H1 (cell line): ENCODE measurements at regions not wholly inside any gene's neighbourhood (a gene's known extent, or its start where the extent isn't known, plus 50 kb on each side); places are given as distances from the start of the nearest gene placed in this dataset.

ENCODE experiments used
- CTCF ChIA-PET: fragments of 300-600 bp; sonication (Branson Sonifier 250); formaldehyde crosslinking; loops from one replicate; lab custom pipeline; 2021; ENCODE audit not compliant: partially characterized antibody; lab: Charles Lee
- POLR2A ChIA-PET: fragments of 300-600 bp; sonication (Branson Sonifier 250); formaldehyde crosslinking; loops from one replicate; lab custom pipeline; 2021; ENCODE audit warnings: inconsistent platforms; ENCODE audit not compliant: partially characterized antibody; lab: Charles Lee
- DNase-seq, 2 experiments: peaks; one replicate each; pipeline versions ENCODE4 v3.0.0 to v3.0.0-alpha.2; 2010 to 2022; ENCODE audit warnings: low spot score in 2 of 2, low read depth in 1 of 2, mixed read lengths in 1 of 2
- FAIRE-seq: peaks from 2 replicates; lab custom pipeline; 2011; peaks lifted over from hg19 to GRCh38; lab: Jason Lieb, UNC
- H2AFZ ChIP-seq: 2 replicates; pipeline ENCODE4 v1.8.1; 2012; ENCODE audit warnings: low read length, inconsistent platforms
- H2AK5ac ChIP-seq: 2 replicates; pipeline ENCODE4 v1.6.1; 2013; ENCODE audit warnings: low read depth, low read length
- H2BK120ac ChIP-seq: replicated peaks from 2 replicates; pipeline ENCODE3; 2013; ENCODE audit warnings: low read depth, low read length, inconsistent platforms
- H2BK12ac ChIP-seq: 2 replicates; pipeline ENCODE4 v1.6.1; 2013; ENCODE audit warnings: low read depth, low read length
- H2BK15ac ChIP-seq: 2 replicates; pipeline ENCODE4 v1.6.1; 2013; ENCODE audit warnings: low read length
- H2BK20ac ChIP-seq: 2 replicates; pipeline ENCODE4 v1.6.1; 2013; ENCODE audit warnings: low read length
- H2BK5ac ChIP-seq: 2 replicates; pipeline ENCODE4 v1.6.1; 2013; ENCODE audit warnings: low read depth, low read length
- H3K14ac ChIP-seq: 2 replicates; pipeline ENCODE4 v1.6.1; 2013; ENCODE audit warnings: inconsistent platforms; ENCODE audit not compliant: insufficient read length
- H3K18ac ChIP-seq: 2 replicates; pipeline ENCODE4 v1.6.1; 2013; ENCODE audit warnings: low read length; ENCODE audit errors: extremely low read depth
- H3K23ac ChIP-seq: 2 replicates; pipeline ENCODE4 v1.6.1; 2013; ENCODE audit warnings: inconsistent platforms; ENCODE audit not compliant: insufficient read length
- H3K23me2 ChIP-seq: 2 replicates; pipeline ENCODE4 v1.6.1; 2013; ENCODE audit warnings: low read depth, low read length
- H3K27ac ChIP-seq: 2 replicates; pipeline ENCODE4 v1.6.1; 2011; ENCODE audit warnings: low read depth, low read length, inconsistent platforms
- H3K27me3 ChIP-seq, 4 experiments: replicated peaks in 1 of 4; 1 replicate in 1 of 4; 2 replicates in 3 of 4; pipeline versions ENCODE4 v1.6.1 to v1.8.1; 2011 to 2013; ENCODE audit warnings: low read length in 3 of 4, mild to moderate bottlenecking in 3 of 4, inconsistent platforms in 2 of 4, mixed read lengths in 2 of 4, moderate library complexity in 1 of 4; ENCODE audit not compliant: control insufficient read depth in 3 of 4, insufficient read depth in 3 of 4; ENCODE audit errors: extremely low read depth in 1 of 4
- H3K36me3 ChIP-seq, 4 experiments: 2 replicates each; pipeline versions ENCODE4 v1.6.1 to v1.8.1; 2011 to 2013; ENCODE audit warnings: mild to moderate bottlenecking in 4 of 4, low read length in 3 of 4, moderate library complexity in 2 of 4, control low read depth in 1 of 4, inconsistent platforms in 1 of 4; ENCODE audit not compliant: insufficient read depth in 4 of 4, control insufficient read depth in 2 of 4
- H3K4ac ChIP-seq: replicated peaks from 2 replicates; pipeline ENCODE3; 2013; ENCODE audit warnings: low read length, low read depth, mixed read lengths, inconsistent platforms; ENCODE audit not compliant: insufficient read length
- H3K4me1 ChIP-seq, 4 experiments: replicated peaks in 1 of 4; 1 replicate in 1 of 4; 2 replicates in 3 of 4; pipeline versions ENCODE4 v1.6.1 to v1.8.1; 2011 to 2013; ENCODE audit warnings: low read length in 3 of 4, inconsistent platforms in 2 of 4, mixed read lengths in 1 of 4; ENCODE audit not compliant: insufficient read depth in 4 of 4, control insufficient read depth in 3 of 4
- H3K4me2 ChIP-seq, 2 experiments: 2 replicates each; pipeline versions ENCODE4 v1.6.1 to v1.8.1; 2011 to 2013; ENCODE audit warnings: low read depth in 2 of 2, low read length in 2 of 2, control low read depth in 1 of 2, inconsistent platforms in 1 of 2, mild to moderate bottlenecking in 1 of 2; ENCODE audit not compliant: insufficient read depth in 1 of 2
- H3K4me3 ChIP-seq, 4 experiments: fragments of 200-600, 300-600 bp in 1 of 4; sonication (generic), shearing (Covaris generic), sonication (Bioruptor Twin) in 1 of 4; 2 replicates each; pipeline versions ENCODE4 v1.5.1 to v1.8.1; 2011 to 2016; ENCODE audit warnings: low read length in 4 of 4, low read depth in 3 of 4, control low read depth in 2 of 4, inconsistent platforms in 2 of 4, mild to moderate bottlenecking in 2 of 4, mixed read lengths in 1 of 4, moderate library complexity in 1 of 4; ENCODE audit not compliant: insufficient read depth in 2 of 4; ENCODE audit errors: extremely low read depth in 1 of 4
- H3K56ac ChIP-seq: replicated peaks from 2 replicates; pipeline ENCODE3; 2013; ENCODE audit warnings: low read depth, mild to moderate bottlenecking, mixed read lengths, low read length, inconsistent platforms; ENCODE audit not compliant: insufficient read length
- H3K79me1 ChIP-seq: 2 replicates; pipeline ENCODE4 v1.6.1; 2013; ENCODE audit warnings: low read depth, low read length, control low read depth
- H3K79me2 ChIP-seq, 2 experiments: 2 replicates each; pipeline versions ENCODE4 v1.6.1 to v1.8.1; 2012 to 2013; ENCODE audit warnings: low read length in 2 of 2, mild to moderate bottlenecking in 2 of 2, inconsistent platforms in 1 of 2; ENCODE audit not compliant: insufficient read depth in 2 of 2, control insufficient read depth in 1 of 2
- H3K9ac ChIP-seq, 4 experiments: replicated peaks in 1 of 4; 1 replicate in 1 of 4; 2 replicates in 3 of 4; pipeline versions ENCODE4 v1.6.1 to v1.8.1; 2011 to 2013; ENCODE audit warnings: low read depth in 3 of 4, low read length in 3 of 4, control low read depth in 2 of 4, mild to moderate bottlenecking in 2 of 4, moderate library complexity in 2 of 4, inconsistent platforms in 1 of 4; ENCODE audit errors: extremely low read depth in 1 of 4
- H3K9me3 ChIP-seq, 2 experiments: 2 replicates each; pipeline versions ENCODE4 v1.6.1 to v1.8.1; 2012 to 2013; ENCODE audit warnings: mild to moderate bottlenecking in 2 of 2, moderate library complexity in 2 of 2, control low read depth in 1 of 2, inconsistent platforms in 1 of 2, low read depth in 1 of 2, low read length in 1 of 2, mixed read lengths in 1 of 2; ENCODE audit not compliant: insufficient read depth in 2 of 2
- H4K20me1 ChIP-seq, 2 experiments: replicated peaks in 1 of 2; 2 replicates each; pipeline versions ENCODE3 to v1.8.1; 2011 to 2013; ENCODE audit warnings: inconsistent platforms in 2 of 2, low read length in 2 of 2, mild to moderate bottlenecking in 1 of 2; ENCODE audit not compliant: insufficient read depth in 2 of 2, control insufficient read depth in 1 of 2
- H4K5ac ChIP-seq: 2 replicates; pipeline ENCODE4 v1.6.1; 2013; ENCODE audit warnings: low read length, low read depth, mixed read lengths, inconsistent platforms; ENCODE audit not compliant: insufficient read length
- H4K8ac ChIP-seq: 2 replicates; pipeline ENCODE4 v1.8.0; 2013; ENCODE audit warnings: mild to moderate bottlenecking, moderate library complexity, low read length, inconsistent platforms; ENCODE audit not compliant: insufficient read depth; ENCODE audit errors: extremely low read depth
- H4K91ac ChIP-seq: replicated peaks from 2 replicates; pipeline ENCODE3; 2013; ENCODE audit warnings: low read length, mixed read lengths, inconsistent platforms; ENCODE audit not compliant: insufficient read length
- SIN3A ChIP-seq, 2 experiments: IDR thresholded peaks in 1 of 2; conservative IDR thresholded peaks in 1 of 2; 2 replicates each; pipeline ENCODE4 v1.6.1; 2011 to 2012; ENCODE audit warnings: low read length in 2 of 2, improper control_type of control experiment in 1 of 2, low read depth in 1 of 2, mild to moderate bottlenecking in 1 of 2
- SP2 ChIP-seq: IDR thresholded peaks from 2 replicates; pipeline ENCODE4 v1.6.1; 2012; ENCODE audit warnings: mild to moderate bottlenecking, low read length, inconsistent platforms
- TCF12 ChIP-seq: IDR thresholded peaks from 2 replicates; pipeline ENCODE4 v1.6.1; 2011; ENCODE audit warnings: low read depth, mild to moderate bottlenecking, low read length
- WGBS, 2 experiments: shearing (Covaris generic) in 1 of 2; methylation state at CpG; one replicate each; pipeline versions ENCODE4 v1.1.6 to v1.1.7; 2013 to 2015; ENCODE audit warnings: low lambda C conversion rate in 2 of 2, mixed read lengths in 2 of 2, inconsistent platforms in 1 of 2, low coverage in 1 of 2, missing lambda C conversion rate in 1 of 2; ENCODE audit not compliant: insufficient replicate concordance in 2 of 2, insufficient coverage in 1 of 2, insufficient read length in 1 of 2; ENCODE audit errors: extremely low coverage in 1 of 2, missing lambda C conversion rate in 1 of 2; 5-methylcytosine and 5-hydroxymethylcytosine counted together

DNA sequence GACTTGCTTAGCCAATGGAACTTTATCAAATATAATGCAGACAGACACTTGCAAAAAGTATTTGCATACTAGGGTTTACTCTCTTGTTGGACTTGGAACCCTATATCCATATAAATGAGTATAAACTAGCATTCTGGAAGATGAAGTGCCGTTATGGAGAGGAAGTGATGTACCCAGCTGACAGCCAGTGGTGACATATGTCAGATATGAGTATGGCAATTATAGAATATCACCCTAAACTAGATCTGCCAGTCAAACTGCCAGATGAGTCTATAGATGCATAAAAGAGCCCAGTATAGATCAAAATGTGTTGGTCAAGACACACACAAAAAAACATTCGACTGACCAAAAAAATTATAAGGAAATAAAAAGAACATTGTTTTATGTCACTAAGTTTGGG is 739.3 kb downstream of the PLA2G4A start:
- 93% methylated on average over 2 of the region's 2 CpGs; no CpG with 5 or more reads in 1 of the 2 experiments for WGBS, 2 experiments
- DNase-seq (no peak), FAIRE-seq (no peak)
- Histone ChIP-seq H4K20me1 (no peaks in the 10 kb centered on the region), H3K4me1 (no peaks in the 10 kb centered on the region), H2AFZ (no peak overlapping the region), H2BK15ac (no peak overlapping the region), H3K4ac (no peak overlapping the region), H4K91ac (no peak overlapping the region), H3K9me3 (no peaks in the 10 kb centered on the region), H3K9ac (no peak overlapping the region), H3K27ac (no peak overlapping the region), H2BK120ac (no peak overlapping the region), H3K18ac (no peak overlapping the region), H3K14ac (no peak overlapping the region), H4K5ac (no peak overlapping the region), H2AK5ac (no peak overlapping the region), H3K79me2 (no peaks in the 10 kb centered on the region), H3K4me2 (no peak overlapping the region), H3K56ac (no peak overlapping the region), H2BK20ac (no peak overlapping the region), H3K27me3 (no peaks in the 10 kb centered on the region), H2BK5ac (no peak overlapping the region), H3K4me3 (no peak overlapping the region), H3K23ac (no peak overlapping the region), H3K79me1 (no peaks in the 10 kb centered on the region), H4K8ac (no peak overlapping the region), H3K36me3 (no peaks in the 10 kb centered on the region), H3K23me2 (no peaks in the 10 kb centered on the region), H2BK12ac (no peak overlapping the region)
- POLR2A ChIA-PET = no interaction called here
- CTCF ChIA-PET = no interaction called here
- TF ChIP-seq SIN3A (conservative IDR thresholded peaks at IDR 0.05 in 1 of 2, IDR thresholded peaks at IDR 0.05 in 1 of 2; ENCODE audit: low read depth in 1 of 2, low read length in 2 of 2) = no peak
- no peak for TF ChIP-seq SP2
- TF ChIP-seq TCF12 = no peak
